Coronary artery (tissue), 2 donors: ENCODE measurements at regions not wholly inside any gene's neighbourhood (a gene's known extent, or its start where the extent isn't known, plus 50 kb on each side); places are given as distances from the start of the nearest gene placed in this dataset.
"Not testable (repeated sequence)": the region's sequence is repeated elsewhere in the genome, so short reads cannot be mapped to it uniquely, and the experiment has no call there.

Experiments used
- DNase-seq: peaks from one replicate; pipeline ENCODE4 v3.0.0-alpha.2; 2017; ENCODE audit warnings: low spot score
- H3K27ac ChIP-seq, 2 donors: fragments of 200-600 bp; sonication (generic); one replicate each; pipeline ENCODE4 v1.5.1; 2016 to 2019
- H3K4me3 ChIP-seq: fragments of 200-600 bp; sonication (generic); 2 replicates; pipeline ENCODE4 v1.5.1; 2016; ENCODE audit warnings: mild to moderate bottlenecking, moderate library complexity
- TF ChIP-seq, protein P1 (sequence below): fragments of 200-600 bp; sonication (generic); IDR thresholded peaks from one replicate; pipeline ENCODE4 v1.5.1; 2019; ENCODE audit warnings: antibody characterized with exemption

DNA sequence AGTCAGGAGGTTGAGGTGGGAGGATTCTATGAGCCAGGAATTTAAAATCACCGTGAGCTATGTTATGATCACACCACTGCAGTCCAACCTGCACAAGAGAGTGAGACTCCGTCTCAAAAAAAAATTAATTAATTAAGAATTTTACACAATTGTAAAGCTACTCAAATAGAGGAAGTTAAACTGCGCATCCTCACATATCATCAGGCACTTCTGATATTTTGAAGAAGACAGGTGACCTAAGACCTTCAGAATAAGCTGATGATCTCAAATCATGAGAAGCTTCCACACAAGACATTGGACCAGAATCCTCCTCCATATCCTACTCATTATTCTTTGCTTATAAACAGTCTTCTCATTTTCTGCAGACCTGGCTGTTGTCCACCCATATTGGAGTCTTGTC lies 800.9 kb downstream of the TMEM121 start:
- TF ChIP-seq, protein P1, sequence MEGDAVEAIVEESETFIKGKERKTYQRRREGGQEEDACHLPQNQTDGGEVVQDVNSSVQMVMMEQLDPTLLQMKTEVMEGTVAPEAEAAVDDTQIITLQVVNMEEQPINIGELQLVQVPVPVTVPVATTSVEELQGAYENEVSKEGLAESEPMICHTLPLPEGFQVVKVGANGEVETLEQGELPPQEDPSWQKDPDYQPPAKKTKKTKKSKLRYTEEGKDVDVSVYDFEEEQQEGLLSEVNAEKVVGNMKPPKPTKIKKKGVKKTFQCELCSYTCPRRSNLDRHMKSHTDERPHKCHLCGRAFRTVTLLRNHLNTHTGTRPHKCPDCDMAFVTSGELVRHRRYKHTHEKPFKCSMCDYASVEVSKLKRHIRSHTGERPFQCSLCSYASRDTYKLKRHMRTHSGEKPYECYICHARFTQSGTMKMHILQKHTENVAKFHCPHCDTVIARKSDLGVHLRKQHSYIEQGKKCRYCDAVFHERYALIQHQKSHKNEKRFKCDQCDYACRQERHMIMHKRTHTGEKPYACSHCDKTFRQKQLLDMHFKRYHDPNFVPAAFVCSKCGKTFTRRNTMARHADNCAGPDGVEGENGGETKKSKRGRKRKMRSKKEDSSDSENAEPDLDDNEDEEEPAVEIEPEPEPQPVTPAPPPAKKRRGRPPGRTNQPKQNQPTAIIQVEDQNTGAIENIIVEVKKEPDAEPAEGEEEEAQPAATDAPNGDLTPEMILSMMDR, result no peak
- DNase-seq, result no peak
- no peak overlapping the region for H3K4me3 ChIP-seq
- no peak overlapping the region for H3K27ac ChIP-seq

GRCh38 chr14:106327702-106328353 lies 801.4 kb downstream of the TMEM121 start:
- not testable (repeated sequence) for H3K27ac ChIP-seq, DNase-seq, H3K4me3 ChIP-seq

DNA sequence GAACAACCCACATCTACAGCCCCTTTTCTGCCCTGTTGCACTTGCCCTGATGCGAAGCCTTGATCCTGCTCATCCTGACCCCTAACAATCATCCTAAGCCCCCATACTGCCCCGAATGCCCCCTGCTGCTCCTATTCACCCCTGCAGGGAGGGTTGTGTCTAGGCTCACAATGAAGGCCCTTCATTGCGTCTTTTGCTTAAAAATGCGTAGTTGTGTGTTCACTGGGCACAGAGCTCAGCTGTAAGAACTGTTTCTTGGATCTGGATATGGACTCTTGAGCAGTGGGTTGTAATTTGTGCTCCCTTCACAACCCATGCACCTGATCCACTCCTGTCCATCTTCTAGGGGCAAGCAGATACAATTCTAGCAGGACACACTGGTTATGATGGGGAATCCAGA lies 802.9 kb downstream of the TMEM121 start:
- H3K27ac ChIP-seq, DNase-seq, H3K4me3 ChIP-seq: not testable (repeated sequence)

- H3K4me3 ChIP-seq, H3K27ac ChIP-seq, DNase-seq: not testable (repeated sequence)
Measured at GRCh38 chr14:106329987-106330774, 803.8 kb downstream of the TMEM121 start.

- DNase-seq, result peak; percentile 66
- H3K27ac ChIP-seq, result not testable (repeated sequence)
Measured at GRCh38 chr14:106334428-106335109, 808.2 kb downstream of the TMEM121 start.

GRCh38 chr14:106335110-106335429 lies 808.7 kb downstream of the TMEM121 start:
- not testable (repeated sequence) for H3K27ac ChIP-seq

More at GRCh38 chr14:106334428-106335109, 808.2 kb downstream of the TMEM121 start:
- H3K4me3 ChIP-seq, result not testable (repeated sequence)

DNA sequence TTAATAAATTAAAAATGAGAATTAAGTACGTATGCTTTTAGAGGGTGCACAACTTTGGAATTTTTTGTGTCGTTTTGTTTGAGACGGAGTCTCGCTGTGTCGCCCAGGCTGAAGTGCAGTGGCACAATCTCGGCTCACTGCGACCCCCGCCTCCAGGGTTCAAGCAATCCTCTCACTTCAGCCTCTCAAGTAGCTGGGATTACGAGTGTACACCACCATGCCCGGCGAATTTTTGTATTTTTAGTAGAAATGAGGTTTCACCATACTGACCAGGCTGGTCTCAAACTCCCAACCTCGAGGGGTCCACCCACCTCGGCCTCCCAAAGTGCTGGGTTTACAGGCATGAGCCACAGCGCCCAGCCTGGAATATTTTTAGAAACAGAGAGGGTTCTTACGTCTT lies 812.4 kb downstream of the TMEM121 start:
- DNase-seq, result not testable (repeated sequence)

More at GRCh38 chr14:106335110-106335429, 808.7 kb downstream of the TMEM121 start:
- DNase-seq, H3K4me3 ChIP-seq: not testable (repeated sequence)

GRCh38 chr14:106340658-106341057 lies 814.3 kb downstream of the TMEM121 start:
- not testable (repeated sequence) for H3K4me3 ChIP-seq, DNase-seq, H3K27ac ChIP-seq

More for the DNA sequence above, 812.4 kb downstream of the TMEM121 start:
- not testable (repeated sequence) for H3K4me3 ChIP-seq, H3K27ac ChIP-seq

DNA sequence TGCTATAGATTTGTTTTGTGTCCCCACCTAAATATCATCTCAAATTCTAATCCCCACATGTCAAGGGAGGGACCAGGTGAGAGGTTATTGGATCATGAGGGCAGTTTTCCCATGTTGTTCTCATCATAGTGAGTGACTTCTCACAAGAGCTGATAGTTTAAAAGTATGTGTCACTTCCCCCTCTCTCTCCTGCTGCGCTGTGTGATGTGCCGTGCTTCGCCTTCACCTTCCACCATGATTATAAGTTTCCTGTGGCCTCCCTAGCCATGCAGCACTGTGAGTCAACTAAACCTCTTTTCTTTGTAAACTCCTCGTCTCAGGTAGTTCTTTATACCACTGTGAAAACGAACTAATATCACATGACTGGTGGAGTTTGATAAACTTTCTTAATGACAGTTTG lies 814.8 kb downstream of the TMEM121 start:
- not testable (repeated sequence) for DNase-seq, H3K27ac ChIP-seq, H3K4me3 ChIP-seq

DNA sequence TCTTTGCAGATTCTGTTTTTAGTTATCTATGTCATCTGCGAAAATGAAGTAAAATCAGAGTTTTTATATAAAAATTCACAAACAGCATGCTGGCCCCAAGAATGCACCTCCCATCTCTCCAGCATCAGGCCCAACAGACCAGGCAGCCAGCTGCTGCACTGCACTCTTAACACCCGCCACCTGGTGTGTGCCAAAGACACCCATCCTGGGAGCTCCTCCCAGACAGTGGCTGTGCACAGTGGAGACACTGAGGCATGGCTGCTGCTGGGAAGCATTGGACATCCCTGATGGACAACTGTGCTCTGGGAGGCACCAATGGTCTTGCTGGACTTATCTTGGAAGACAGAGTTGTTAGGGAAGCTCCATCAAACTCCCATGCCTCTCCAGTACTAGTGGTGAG lies 817.2 kb downstream of the TMEM121 start:
- no peak overlapping the region for H3K4me3 ChIP-seq
- H3K27ac ChIP-seq, result no peak overlapping the region
- TF ChIP-seq, protein P1, result no peak
- peak; percentile 62 for DNase-seq

DNA sequence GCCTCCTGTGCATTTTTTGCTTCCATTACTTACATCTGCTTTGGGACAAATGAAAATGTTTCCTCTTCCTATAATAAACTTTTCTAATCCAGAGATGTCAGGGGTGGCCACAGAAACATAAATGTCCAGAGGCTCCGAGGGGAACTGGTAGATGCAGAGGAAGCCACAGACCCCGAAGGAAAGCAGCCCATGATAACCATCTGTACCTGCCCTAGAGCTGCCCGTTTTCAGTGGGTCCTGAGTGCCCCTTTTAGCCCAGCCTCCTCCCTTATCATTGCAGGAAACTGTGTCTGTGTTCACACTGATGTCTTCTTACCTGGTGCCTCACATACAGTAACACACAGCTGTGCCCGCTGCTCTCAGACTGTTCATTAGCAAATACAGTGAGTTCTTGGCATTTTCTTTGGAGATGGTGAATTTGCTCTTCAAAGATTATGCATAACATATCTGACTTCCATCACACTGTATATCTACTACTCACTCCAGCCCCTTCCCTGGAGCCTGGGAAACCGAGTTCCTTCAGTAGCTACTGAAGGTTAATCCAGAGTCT lies 817.8 kb downstream of the TMEM121 start:
- DNase-seq, result peak; percentile 35
- not testable (repeated sequence) for H3K27ac ChIP-seq, H3K4me3 ChIP-seq

- H3K27ac ChIP-seq, H3K4me3 ChIP-seq: not testable (repeated sequence)
- DNase-seq, result peak; percentile 49
Measured at GRCh38 chr14:106344791-106345479, 818.6 kb downstream of the TMEM121 start.
